GM12873 (cell line): ENCODE measurements at regions not wholly inside any gene's neighbourhood (a gene's known extent, or its start where the extent isn't known, plus 50 kb on each side); places are given as distances from the start of the nearest gene placed in this dataset.

Experiments
- CTCF ChIP-seq: IDR thresholded peaks from 2 replicates; pipeline ENCODE4 v1.5.1; 2012; ENCODE audit warnings: low read depth, mild to moderate bottlenecking, moderate library complexity, low read length, control low read depth; ENCODE audit not compliant: insufficient read depth; ENCODE audit errors: missing control alignments

- TF ChIP-seq CTCF = no peak
Observed at GRCh38 chr16:65394281-65394680, 272.4 kb upstream of the CDH11 start.

GRCh38 chr16:65392806-65393565 is 271.1 kb upstream of the CDH11 start:
- TF ChIP-seq CTCF = no peak

- no peak for TF ChIP-seq CTCF
Observed at GRCh38 chr16:65388592-65388991, 266.7 kb upstream of the CDH11 start.

GRCh38 chr16:65386672-65387071 is 264.8 kb upstream of the CDH11 start:
- TF ChIP-seq CTCF = no peak

GRCh38 chr16:65384441-65384840 is 262.6 kb upstream of the CDH11 start:
- TF ChIP-seq CTCF = no peak

GRCh38 chr16:65377195-65377594 is 255.3 kb upstream of the CDH11 start:
- TF ChIP-seq CTCF = no peak

GRCh38 chr16:65376601-65377000 is 254.7 kb upstream of the CDH11 start:
- TF ChIP-seq CTCF = no peak
